Gastroesophageal sphincter (tissue), 3 donors: ENCODE measurements at regions not wholly inside any gene's neighbourhood (a gene's known extent, or its start where the extent isn't known, plus 50 kb on each side); places are given as distances from the start of the nearest gene placed in this dataset.

ENCODE experiments used
- EP300 ChIP-seq: sonication (generic); formaldehyde crosslinking; IDR thresholded peaks from one replicate; pipeline ENCODE4 v1.6.1; 2017; ENCODE audit warnings: antibody characterized with exemption, mild to moderate bottlenecking
- TF ChIP-seq, protein P1 (sequence below), 4 experiments: fragments of 200-600 bp in 2 of 4; fragments of 450-650 bp in 2 of 4; sonication (generic) in 1 of 4; IDR thresholded peaks; one replicate each; pipeline ENCODE4 v1.5.1; 2017 to 2019; ENCODE audit warnings: antibody characterized with exemption in 4 of 4, mild to moderate bottlenecking in 2 of 4, moderate library complexity in 2 of 4

DNA sequence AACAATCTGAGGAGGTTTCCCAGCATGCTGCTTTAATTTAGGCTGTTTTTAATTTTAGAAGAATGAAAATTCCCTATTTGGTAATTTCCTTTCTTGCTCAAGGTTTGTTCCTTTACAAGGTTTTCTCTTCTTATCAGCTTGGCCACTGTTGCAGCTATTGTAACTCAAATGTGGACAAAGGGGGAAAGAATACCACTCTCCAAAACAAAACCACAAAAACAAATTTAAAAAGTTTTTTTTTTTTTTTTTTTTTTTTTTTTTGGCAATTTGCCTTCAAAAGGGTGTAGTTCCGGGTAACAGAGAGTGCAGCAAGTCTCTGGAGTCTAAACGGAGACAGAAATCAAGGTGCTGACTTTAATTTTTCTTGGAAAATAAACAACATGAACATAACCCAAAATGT, 306.4 kb upstream of the ARGLU1 start:
- TF ChIP-seq EP300: no peak
- TF ChIP-seq, protein P1, sequence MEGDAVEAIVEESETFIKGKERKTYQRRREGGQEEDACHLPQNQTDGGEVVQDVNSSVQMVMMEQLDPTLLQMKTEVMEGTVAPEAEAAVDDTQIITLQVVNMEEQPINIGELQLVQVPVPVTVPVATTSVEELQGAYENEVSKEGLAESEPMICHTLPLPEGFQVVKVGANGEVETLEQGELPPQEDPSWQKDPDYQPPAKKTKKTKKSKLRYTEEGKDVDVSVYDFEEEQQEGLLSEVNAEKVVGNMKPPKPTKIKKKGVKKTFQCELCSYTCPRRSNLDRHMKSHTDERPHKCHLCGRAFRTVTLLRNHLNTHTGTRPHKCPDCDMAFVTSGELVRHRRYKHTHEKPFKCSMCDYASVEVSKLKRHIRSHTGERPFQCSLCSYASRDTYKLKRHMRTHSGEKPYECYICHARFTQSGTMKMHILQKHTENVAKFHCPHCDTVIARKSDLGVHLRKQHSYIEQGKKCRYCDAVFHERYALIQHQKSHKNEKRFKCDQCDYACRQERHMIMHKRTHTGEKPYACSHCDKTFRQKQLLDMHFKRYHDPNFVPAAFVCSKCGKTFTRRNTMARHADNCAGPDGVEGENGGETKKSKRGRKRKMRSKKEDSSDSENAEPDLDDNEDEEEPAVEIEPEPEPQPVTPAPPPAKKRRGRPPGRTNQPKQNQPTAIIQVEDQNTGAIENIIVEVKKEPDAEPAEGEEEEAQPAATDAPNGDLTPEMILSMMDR (IDR thresholded peaks at IDR 0.05): no peak
